ENCODE measurements at regions not wholly inside any gene's neighbourhood (a gene's known extent, or its start where the extent isn't known, plus 50 kb on each side); places are given as distances from the start of the nearest gene placed in this dataset.

- TF ChIP-seq CTCF (IDR thresholded peaks at IDR 0.05): no peak
- no peak for TF ChIP-seq POLR2A (IDR thresholded peaks at IDR 0.05)
Measured at GRCh38 chr1:239779962-239780361, 311.7 kb upstream of the FMN2 start.
